Activated naive CD4-positive, alpha-beta T cell treated with anti-CD3 and anti-CD28 coated beads for 36 hours (primary cell): ENCODE measurements at regions not wholly inside any gene's neighbourhood (a gene's known extent, or its start where the extent isn't known, plus 50 kb on each side); places are given as distances from the start of the nearest gene placed in this dataset.

Source experiments
- CTCF ChIA-PET: fragments of 350-600 bp; sonication (Branson Sonifier 250); formaldehyde crosslinking; loops from one replicate; lab custom pipeline; 2021; ENCODE audit warnings: antibody characterized with exemption; lab: Charles Lee
- DNase-seq: peaks from one replicate; pipeline ENCODE4 v3.0.0-alpha.2; 2020
- H3K27ac Mint-ChIP-seq: one replicate; pipeline ENCODE4 v1.8.0; 2021; ENCODE audit warnings: mild to moderate bottlenecking, mixed read lengths
- H3K27me3 Mint-ChIP-seq: one replicate; pipeline ENCODE4 v1.8.0; 2021; ENCODE audit warnings: low read depth, mixed read lengths
- H3K36me3 Mint-ChIP-seq: one replicate; pipeline ENCODE4 v1.8.0; 2021; ENCODE audit warnings: low read depth, mixed read lengths
- H3K4me1 Mint-ChIP-seq: one replicate; pipeline ENCODE4 v1.8.0; 2021; ENCODE audit warnings: low read depth, mixed read lengths
- H3K4me3 Mint-ChIP-seq: one replicate; pipeline ENCODE4 v1.8.0; 2021; ENCODE audit warnings: mild to moderate bottlenecking, moderate library complexity, mixed read lengths
- H3K9me3 Mint-ChIP-seq: one replicate; pipeline ENCODE4 v1.8.0; 2021; ENCODE audit warnings: mixed read lengths
- intact Hi-C: fragments of 100-400 bp; cut with micrococcal nuclease; formaldehyde crosslinking; loops from one replicate; pipeline ENCODE4 v1.15.1; 2023

DNA sequence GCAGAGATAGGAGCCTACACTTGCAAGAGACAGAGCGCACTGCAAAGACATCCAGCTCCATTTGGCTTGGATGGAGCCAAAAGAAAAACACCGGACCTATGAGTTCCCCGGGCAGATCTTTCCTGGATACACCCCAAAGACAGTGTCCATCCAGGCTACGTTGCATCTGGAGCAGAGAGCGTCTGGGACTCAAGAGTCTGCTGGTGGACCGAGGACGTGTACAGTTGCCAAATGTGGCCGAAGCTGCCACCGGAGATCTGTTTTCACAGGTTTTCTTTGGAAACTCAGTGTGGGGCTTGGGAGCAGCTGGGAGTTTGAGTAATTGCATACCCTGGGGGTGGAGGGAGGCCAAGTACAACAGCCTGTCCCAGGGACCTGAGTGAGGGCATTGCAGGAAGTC lies 192.3 kb upstream of the OSR1 start:
- H3K27me3 Mint-ChIP-seq: peaks cover 19% of the 10 kb centered on the region
- CTCF ChIA-PET: no interaction called here
- H3K4me1 Mint-ChIP-seq: no peaks in the 10 kb centered on the region
- intact Hi-C loops: no loop called here
- H3K27ac Mint-ChIP-seq: no peak overlapping the region
- no peaks in the 10 kb centered on the region for H3K36me3 Mint-ChIP-seq
- no peak overlapping the region for H3K4me3 Mint-ChIP-seq
- DNase-seq: no peak
- H3K9me3 Mint-ChIP-seq: no peaks in the 10 kb centered on the region

DNA sequence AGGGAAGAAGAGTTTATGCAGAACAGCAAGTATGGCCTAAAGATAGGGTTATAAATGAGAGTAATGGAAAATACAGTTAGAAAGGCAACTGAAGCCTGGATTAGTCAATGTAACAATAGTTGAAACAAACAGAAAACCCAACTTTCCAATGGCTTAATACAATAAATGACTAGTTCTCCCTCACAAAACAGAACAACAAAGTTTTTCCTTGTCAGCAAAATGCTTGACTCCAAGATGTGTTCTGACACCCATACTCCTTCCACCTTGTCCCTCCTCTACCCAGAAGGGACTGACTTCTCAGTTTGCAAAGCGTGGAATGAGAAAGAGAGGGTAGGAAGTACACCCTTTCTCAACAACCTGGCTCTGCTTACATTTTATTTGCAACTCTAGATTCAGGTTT lies 191.4 kb upstream of the OSR1 start:
- DNase-seq: no peak
- no peak overlapping the region for H3K4me3 Mint-ChIP-seq
- no peaks in the 10 kb centered on the region for H3K9me3 Mint-ChIP-seq
- H3K27me3 Mint-ChIP-seq: peaks cover 19% of the 10 kb centered on the region
- intact Hi-C loops: no loop called here
- CTCF ChIA-PET: no interaction called here
- no peaks in the 10 kb centered on the region for H3K4me1 Mint-ChIP-seq
- no peaks in the 10 kb centered on the region for H3K36me3 Mint-ChIP-seq
- no peak overlapping the region for H3K27ac Mint-ChIP-seq

DNA sequence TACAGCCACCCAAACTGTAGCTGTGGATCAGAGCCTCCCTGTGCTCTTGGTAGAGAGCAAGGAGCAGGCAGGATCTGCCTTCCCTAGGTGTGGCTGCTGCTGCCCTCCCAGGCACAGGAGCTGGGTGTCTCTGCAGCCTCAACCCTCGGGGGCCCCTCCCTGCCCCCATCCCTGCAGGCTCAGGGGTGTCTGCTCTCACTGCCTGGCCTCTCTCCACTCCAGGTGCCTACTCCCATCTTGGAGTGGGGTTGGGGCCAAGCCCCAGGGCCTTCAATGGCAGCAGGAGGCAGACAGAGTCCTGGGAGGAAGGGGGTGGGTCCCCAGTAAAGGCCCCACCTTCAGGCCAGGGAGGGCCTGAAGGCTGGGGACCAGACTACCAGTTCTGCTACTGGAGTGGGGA lies 189.7 kb upstream of the OSR1 start:
- no peak overlapping the region for H3K27ac Mint-ChIP-seq
- CTCF ChIA-PET: no interaction called here
- DNase-seq: no peak
- no peak overlapping the region for H3K4me3 Mint-ChIP-seq
- intact Hi-C loops: no loop called here
- peaks cover 17% of the 10 kb centered on the region for H3K27me3 Mint-ChIP-seq
- no peaks in the 10 kb centered on the region for H3K9me3 Mint-ChIP-seq
- no peaks in the 10 kb centered on the region for H3K4me1 Mint-ChIP-seq
- no peaks in the 10 kb centered on the region for H3K36me3 Mint-ChIP-seq

DNA sequence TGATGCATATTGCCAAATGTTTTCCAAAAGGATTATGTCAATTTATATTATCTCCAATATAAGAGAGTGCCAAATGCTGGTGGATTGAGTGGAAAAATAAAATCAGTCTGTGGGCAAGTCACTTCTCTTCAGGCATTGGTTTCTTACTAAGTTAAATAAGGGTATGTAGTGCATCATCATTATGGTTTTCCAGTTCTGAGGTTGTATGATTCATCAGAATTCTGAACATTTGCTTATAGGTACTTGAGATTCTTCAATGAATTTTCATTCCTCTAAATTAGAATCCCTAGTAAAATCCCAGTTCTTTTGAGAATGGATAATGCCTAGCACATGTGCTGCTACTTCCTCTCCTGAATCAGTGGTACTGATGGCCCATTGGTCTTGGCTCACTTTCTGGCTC lies 188.9 kb upstream of the OSR1 start:
- H3K9me3 Mint-ChIP-seq: no peaks in the 10 kb centered on the region
- no peak overlapping the region for H3K4me3 Mint-ChIP-seq
- H3K36me3 Mint-ChIP-seq: no peaks in the 10 kb centered on the region
- peaks cover 17% of the 10 kb centered on the region for H3K27me3 Mint-ChIP-seq
- no peak overlapping the region for H3K27ac Mint-ChIP-seq
- CTCF ChIA-PET: no interaction called here
- DNase-seq: no peak
- no peaks in the 10 kb centered on the region for H3K4me1 Mint-ChIP-seq
- intact Hi-C loops: no loop called here

DNA sequence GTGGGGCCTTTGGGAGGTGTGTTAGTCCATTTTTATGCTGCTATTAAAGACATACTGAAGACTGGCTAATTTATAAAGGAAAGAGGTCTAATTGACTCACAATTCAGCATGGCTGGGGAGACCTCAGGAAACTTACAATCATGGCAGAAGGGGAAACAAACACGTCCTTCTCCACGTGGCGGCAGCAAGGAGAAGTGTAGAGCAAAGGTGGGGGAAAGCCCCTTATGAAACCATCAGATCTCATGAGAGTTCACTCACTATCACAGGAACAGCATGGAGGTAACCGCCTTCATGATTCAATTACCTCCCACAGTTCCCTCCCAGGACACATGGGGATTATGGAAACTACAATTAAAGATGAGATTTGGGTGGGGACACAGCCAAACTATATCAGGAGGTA lies 187.1 kb upstream of the OSR1 start:
- no peak overlapping the region for H3K4me3 Mint-ChIP-seq
- H3K9me3 Mint-ChIP-seq: no peaks in the 10 kb centered on the region
- no peak for DNase-seq
- peaks cover 10% of the 10 kb centered on the region for H3K27me3 Mint-ChIP-seq
- H3K27ac Mint-ChIP-seq: no peak overlapping the region
- intact Hi-C loops: no loop called here
- no peaks in the 10 kb centered on the region for H3K4me1 Mint-ChIP-seq
- CTCF ChIA-PET: no interaction called here
- H3K36me3 Mint-ChIP-seq: no peaks in the 10 kb centered on the region

DNA sequence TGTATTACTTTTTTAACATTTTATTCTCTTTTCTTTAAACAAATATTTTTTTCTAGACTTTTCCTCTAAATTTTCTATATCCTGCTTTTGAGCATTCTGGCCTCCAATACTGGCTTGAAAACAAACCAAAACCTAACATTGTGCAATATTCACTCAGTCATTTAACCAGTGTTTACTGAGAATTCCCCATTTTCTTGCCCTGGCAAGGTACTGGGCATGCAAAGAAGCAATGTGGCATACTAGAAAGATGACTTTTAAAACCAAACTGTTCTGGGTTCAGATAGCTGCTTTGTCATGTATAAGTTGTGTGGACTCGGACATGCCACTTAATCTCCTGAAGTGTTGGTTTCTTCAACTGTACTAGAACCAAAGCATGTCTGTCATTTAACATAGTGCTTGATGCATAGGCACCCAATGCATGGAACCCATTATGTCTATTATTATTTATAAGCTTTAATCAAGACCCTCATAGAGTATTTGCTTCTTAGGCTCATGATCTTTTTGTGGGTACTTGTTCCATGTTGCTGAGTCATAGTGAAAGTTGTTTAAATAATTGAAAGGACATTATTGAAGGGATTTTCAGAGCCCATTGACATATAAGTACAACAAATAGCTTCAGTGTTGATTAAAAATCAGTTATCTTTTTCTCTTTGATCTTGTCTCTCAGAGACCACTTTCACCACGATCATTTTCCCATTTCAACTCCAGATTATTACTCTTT lies 185.4 kb upstream of the OSR1 start:
- Mint-ChIP-seq H3K4me1 (no peaks in the 10 kb centered on the region), H3K36me3 (no peaks in the 10 kb centered on the region), H3K9me3 (no peaks in the 10 kb centered on the region), H3K27ac (no peak overlapping the region), H3K4me3 (no peak overlapping the region), H3K27me3 (peaks cover 3% of the 10 kb centered on the region)
- intact Hi-C loops: no loop called here
- CTCF ChIA-PET: interaction anchor here (0.5 kb wide), 1 partner anchor 629 kb away, joined by 3 read pairs; no protein-coding TSS in a partner anchor
- no peak for DNase-seq

DNA sequence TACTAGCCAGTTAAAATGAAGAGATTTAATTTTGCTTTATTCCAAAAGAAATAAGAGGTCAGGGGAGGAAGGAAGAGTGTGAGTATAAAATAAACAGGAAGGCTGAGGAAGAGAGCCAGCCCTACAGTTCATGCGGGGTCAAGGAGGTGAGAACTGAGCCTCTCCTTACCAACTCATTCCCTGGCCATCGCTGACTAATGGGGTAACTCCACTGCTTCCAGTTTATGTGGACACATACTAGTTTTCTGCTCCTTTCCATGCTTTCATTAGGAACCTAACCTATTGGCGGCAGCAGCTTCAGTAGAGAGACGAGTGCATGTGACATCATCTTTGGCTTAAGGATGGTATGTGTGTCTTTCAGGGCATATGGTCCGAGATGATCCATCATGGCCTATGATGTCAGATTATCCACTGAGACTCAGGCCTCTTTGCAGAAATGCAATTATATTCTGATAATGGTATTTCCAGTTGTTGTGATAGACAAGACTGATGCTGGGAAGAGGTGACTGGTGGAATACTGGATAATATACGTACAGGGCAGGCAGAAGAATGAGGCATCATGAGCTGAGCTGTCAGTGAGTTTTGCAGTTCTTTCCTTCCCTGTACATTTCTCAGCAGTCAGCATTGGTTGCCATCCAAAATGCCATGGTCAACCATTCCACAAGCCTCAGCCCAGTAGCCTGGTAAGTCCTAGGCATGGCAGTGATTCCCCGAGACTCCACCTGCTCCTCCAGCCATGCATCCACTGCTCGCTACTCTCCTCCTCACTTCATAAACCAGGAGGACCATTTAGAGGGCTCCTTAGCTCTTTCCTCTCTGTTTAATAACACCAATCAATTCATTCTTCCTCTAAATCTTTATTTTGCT lies 184.6 kb upstream of the OSR1 start:
- Mint-ChIP-seq H3K27ac (no peak overlapping the region), H3K4me3 (no peak overlapping the region), H3K27me3 (peaks cover 3% of the 10 kb centered on the region), H3K4me1 (no peaks in the 10 kb centered on the region), H3K9me3 (no peaks in the 10 kb centered on the region), H3K36me3 (no peaks in the 10 kb centered on the region)
- intact Hi-C loops: no loop called here
- DNase-seq: no peak
- CTCF ChIA-PET: interaction anchor here (0.5 kb wide), 1 partner anchor 628 kb away, joined by 3 read pairs; no protein-coding TSS in a partner anchor

DNA sequence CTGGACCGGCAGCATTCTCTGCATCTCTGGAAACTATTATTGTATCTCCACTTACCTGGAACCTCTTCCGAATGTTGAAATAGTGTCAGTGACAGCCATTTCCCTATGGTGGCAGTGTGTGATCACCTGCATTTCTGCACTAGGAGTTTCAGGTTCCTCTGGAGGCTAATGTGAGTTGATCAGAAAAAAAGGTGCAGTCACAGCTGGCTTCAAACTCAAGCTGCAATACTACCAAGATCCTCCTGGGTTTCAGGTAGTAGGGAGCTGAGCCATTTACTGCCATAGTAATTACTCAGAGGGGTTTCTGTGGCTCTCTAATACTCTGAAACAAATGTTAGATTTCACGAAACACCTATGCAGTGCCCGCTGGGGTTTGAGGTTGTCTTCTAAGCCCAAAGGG lies 183.5 kb upstream of the OSR1 start:
- no peaks in the 10 kb centered on the region for H3K27me3 Mint-ChIP-seq
- CTCF ChIA-PET: interaction anchor here (0.7 kb wide), 1 partner anchor 49 kb away, joined by 3 read pairs; no protein-coding TSS in a partner anchor
- intact Hi-C loops: no loop called here
- H3K4me3 Mint-ChIP-seq: no peak overlapping the region
- H3K27ac Mint-ChIP-seq: no peak overlapping the region
- H3K4me1 Mint-ChIP-seq: no peaks in the 10 kb centered on the region
- H3K36me3 Mint-ChIP-seq: no peaks in the 10 kb centered on the region
- H3K9me3 Mint-ChIP-seq: no peaks in the 10 kb centered on the region
- DNase-seq: no peak

DNA sequence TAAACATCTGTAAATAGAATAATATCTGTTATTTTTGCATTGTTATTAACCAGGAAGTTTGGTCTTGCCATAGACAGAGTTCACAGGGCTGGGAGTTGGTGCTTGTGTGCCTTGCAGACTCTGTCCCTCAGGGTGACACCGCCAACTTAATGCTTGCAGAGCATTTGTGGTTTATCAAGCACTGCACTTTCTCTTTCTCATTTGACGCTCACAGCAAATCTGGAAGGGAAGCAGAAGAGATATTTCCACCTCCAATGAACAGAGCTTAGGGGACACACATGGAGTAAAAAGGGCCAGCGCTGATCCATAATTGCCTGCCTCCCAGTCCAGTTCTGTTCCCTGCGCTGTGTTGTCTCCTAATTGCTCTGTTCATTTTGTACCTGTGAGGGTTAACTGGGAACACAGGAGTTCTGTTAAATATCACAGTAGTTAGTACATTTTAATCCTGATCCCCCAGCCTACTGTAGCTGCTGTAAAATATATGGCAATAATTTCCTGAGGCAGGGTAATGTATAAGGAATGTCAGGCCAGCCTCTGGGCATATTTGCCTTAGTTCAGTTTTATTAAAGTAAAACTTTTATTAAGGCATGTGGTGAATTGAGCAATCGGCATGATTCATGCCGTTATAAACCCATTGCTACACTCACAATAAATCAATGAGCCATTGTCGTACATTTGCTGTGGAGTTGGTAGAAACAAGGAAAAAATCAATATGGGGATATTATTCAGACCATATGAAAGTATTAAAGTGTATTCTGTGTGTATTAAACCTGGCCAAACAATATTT lies 182.5 kb upstream of the OSR1 start:
- Mint-ChIP-seq H3K27me3 (no peaks in the 10 kb centered on the region), H3K9me3 (no peaks in the 10 kb centered on the region), H3K4me3 (no peak overlapping the region), H3K36me3 (no peaks in the 10 kb centered on the region), H3K27ac (no peak overlapping the region), H3K4me1 (no peaks in the 10 kb centered on the region)
- no peak for DNase-seq
- intact Hi-C loops: no loop called here
- CTCF ChIA-PET: interaction anchor here (0.7 kb wide), 1 partner anchor 579 kb away, joined by 3 read pairs; no protein-coding TSS in a partner anchor

DNA sequence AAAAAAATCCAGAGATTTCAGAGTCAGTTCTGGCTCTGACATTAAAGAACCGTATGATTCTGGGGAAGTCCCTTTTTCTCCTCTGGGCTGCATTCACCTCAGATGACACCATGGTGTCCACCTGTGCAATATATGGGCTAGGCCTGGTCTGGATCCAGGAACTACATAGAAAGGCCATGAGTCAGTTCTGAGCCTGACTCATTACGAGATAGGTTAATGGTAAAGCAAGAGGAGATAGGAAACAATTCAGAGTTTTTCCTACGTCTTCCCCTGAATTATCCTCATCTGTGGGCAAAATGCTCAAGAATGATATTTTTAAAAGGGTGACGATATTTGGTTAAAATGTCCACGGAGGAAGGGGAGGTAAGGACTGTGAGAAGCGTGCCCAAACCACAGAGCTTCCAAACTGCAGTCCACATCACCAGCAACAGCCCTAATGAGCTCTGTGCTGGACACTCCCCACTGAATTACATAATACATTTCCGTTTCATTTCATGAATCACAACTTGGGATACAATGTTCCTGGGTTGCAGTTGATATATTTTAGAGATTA lies 180.1 kb upstream of the OSR1 start:
- Mint-ChIP-seq H3K4me1 (no peaks in the 10 kb centered on the region), H3K9me3 (no peaks in the 10 kb centered on the region), H3K36me3 (no peaks in the 10 kb centered on the region), H3K27ac (no peak overlapping the region), H3K4me3 (no peak overlapping the region), H3K27me3 (no peaks in the 10 kb centered on the region)
- DNase-seq: no peak
- intact Hi-C loops: no loop called here
- CTCF ChIA-PET: interaction anchor here (0.6 kb wide), 1 partner anchor 57 kb away, joined by 3 read pairs; no protein-coding TSS in a partner anchor

DNA sequence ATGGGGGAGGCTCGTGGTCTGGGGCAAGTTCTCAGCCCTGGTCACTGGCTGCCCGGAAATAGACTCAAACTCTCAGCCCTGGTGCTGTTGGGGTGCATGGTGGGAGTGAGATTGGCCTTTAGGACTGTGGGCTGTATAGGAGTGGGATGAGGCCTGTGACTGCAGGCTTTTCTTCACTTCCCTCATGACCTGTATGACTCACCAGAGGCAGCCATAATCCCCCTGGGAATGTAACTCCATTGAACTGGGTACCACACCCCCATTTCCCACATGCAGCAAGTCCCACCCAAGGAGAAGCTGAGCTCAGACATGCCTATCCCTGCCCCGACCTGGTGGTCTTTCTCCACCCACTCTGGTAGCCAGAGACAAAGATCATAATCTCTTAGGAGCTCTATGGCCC lies 177.7 kb upstream of the OSR1 start:
- Mint-ChIP-seq H3K4me3 (no peak overlapping the region), H3K36me3 (peaks cover 2% of the 10 kb centered on the region), H3K4me1 (no peaks in the 10 kb centered on the region), H3K27ac (no peak overlapping the region), H3K27me3 (peaks cover 7% of the 10 kb centered on the region), H3K9me3 (no peaks in the 10 kb centered on the region)
- intact Hi-C loops: no loop called here
- DNase-seq: no peak
- CTCF ChIA-PET: no interaction called here
